ACC112 (cell line): ENCODE measurements at regions not wholly inside any gene's neighbourhood (a gene's known extent, or its start where the extent isn't known, plus 50 kb on each side); places are given as distances from the start of the nearest gene placed in this dataset.

ENCODE experiments used
- H2AFZ ChIP-seq: fragments of 200-600 bp; sonication (generic); one replicate; pipeline ENCODE4 v1.6.0; 2017; ENCODE audit warnings: antibody characterized with exemption, low read length; ENCODE audit not compliant: unreplicated experiment
- H3K27ac ChIP-seq: fragments of 200-600 bp; sonication (generic); 2 replicates; pipeline ENCODE4 v1.5.1; 2014; ENCODE audit warnings: low read depth, mild to moderate bottlenecking, antibody characterized with exemption, low read length, moderate library complexity
- H3K27me3 ChIP-seq: fragments of 200-600 bp; sonication (generic); 2 replicates; pipeline ENCODE4 v1.6.1; 2014; ENCODE audit warnings: mild to moderate bottlenecking, antibody characterized with exemption, low read length, moderate library complexity, mixed read lengths; ENCODE audit not compliant: insufficient read depth
- H3K36me3 ChIP-seq: fragments of 200-600 bp; sonication (generic); 2 replicates; pipeline ENCODE4 v1.6.1; 2016; ENCODE audit warnings: mild to moderate bottlenecking, antibody characterized with exemption, low read length, moderate library complexity, mixed read lengths; ENCODE audit not compliant: insufficient read depth
- H3K4me1 ChIP-seq: fragments of 200-600 bp; sonication (generic); one replicate; pipeline ENCODE4 v1.6.1; 2016; ENCODE audit warnings: low read length, mixed read lengths; ENCODE audit not compliant: insufficient read depth, unreplicated experiment, control insufficient read depth
- H3K4me3 ChIP-seq: fragments of 200-600 bp; sonication (generic); 2 replicates; pipeline ENCODE4 v1.5.1; 2014; ENCODE audit warnings: mild to moderate bottlenecking, low read depth, low read length
- H3K79me2 ChIP-seq: fragments of 200-600 bp; sonication (generic); one replicate; pipeline ENCODE4 v1.6.0; 2016; ENCODE audit warnings: low read length; ENCODE audit not compliant: control insufficient read depth, unreplicated experiment, insufficient read depth

- Histone ChIP-seq H3K79me2 (no peaks in the 10 kb centered on the region), H2AFZ (no peak overlapping the region), H3K4me1 (no peaks in the 10 kb centered on the region), H3K27me3 (no peaks in the 10 kb centered on the region), H3K27ac (no peak overlapping the region), H3K36me3 (no peaks in the 10 kb centered on the region), H3K4me3 (no peak overlapping the region)
Measured at GRCh38 chr20:21862956-21863355, 157.5 kb downstream of the PAX1 start.

- no peaks in the 10 kb centered on the region for H3K36me3 ChIP-seq
- H3K4me3 ChIP-seq, result no peak overlapping the region
- H3K27ac ChIP-seq, result no peak overlapping the region
- no peaks in the 10 kb centered on the region for H3K4me1 ChIP-seq
- H3K27me3 ChIP-seq, result no peaks in the 10 kb centered on the region
- H2AFZ ChIP-seq, result no peak overlapping the region
- H3K79me2 ChIP-seq, result no peaks in the 10 kb centered on the region
Measured at GRCh38 chr20:21862259-21862946, 156.9 kb downstream of the PAX1 start.

- no peak overlapping the region for H3K4me3 ChIP-seq
- no peak overlapping the region for H3K27ac ChIP-seq
- no peaks in the 10 kb centered on the region; the same call in 1 of the 2 replicates for H3K36me3 ChIP-seq
- H2AFZ ChIP-seq, result no peak overlapping the region
- no peaks in the 10 kb centered on the region for H3K4me1 ChIP-seq
- no peaks in the 10 kb centered on the region for H3K79me2 ChIP-seq
- no peaks in the 10 kb centered on the region for H3K27me3 ChIP-seq
Measured at GRCh38 chr20:21840991-21841390, 135.5 kb downstream of the PAX1 start.

- Histone ChIP-seq H3K36me3 (no peaks in the 10 kb centered on the region), H3K27me3 (no peaks in the 10 kb centered on the region), H3K4me3 (no peak overlapping the region), H3K27ac (no peak overlapping the region), H3K79me2 (no peaks in the 10 kb centered on the region), H2AFZ (no peak overlapping the region), H3K4me1 (no peaks in the 10 kb centered on the region)
Measured at GRCh38 chr20:21839982-21840381, 134.5 kb downstream of the PAX1 start.

- Histone ChIP-seq H3K79me2 (no peaks in the 10 kb centered on the region), H3K36me3 (no peaks in the 10 kb centered on the region), H3K27ac (no peak overlapping the region), H3K4me1 (no peaks in the 10 kb centered on the region), H3K27me3 (no peaks in the 10 kb centered on the region), H3K4me3 (no peak overlapping the region), H2AFZ (no peak overlapping the region)
Measured at GRCh38 chr20:21836346-21836745, 130.9 kb downstream of the PAX1 start.

GRCh38 chr20:21835042-21835441, 129.6 kb downstream of the PAX1 start:
- no peaks in the 10 kb centered on the region for H3K4me1 ChIP-seq
- H3K79me2 ChIP-seq, result no peaks in the 10 kb centered on the region
- H3K27ac ChIP-seq, result no peak overlapping the region
- H3K4me3 ChIP-seq, result no peak overlapping the region
- H3K27me3 ChIP-seq, result no peaks in the 10 kb centered on the region
- no peak overlapping the region for H2AFZ ChIP-seq
- no peaks in the 10 kb centered on the region for H3K36me3 ChIP-seq

GRCh38 chr20:21832442-21833385, 127.2 kb downstream of the PAX1 start:
- H3K79me2 ChIP-seq, result no peaks in the 10 kb centered on the region
- no peaks in the 10 kb centered on the region for H3K27me3 ChIP-seq
- H3K27ac ChIP-seq, result no peak overlapping the region
- no peak overlapping the region for H2AFZ ChIP-seq
- H3K36me3 ChIP-seq, result no peaks in the 10 kb centered on the region
- H3K4me3 ChIP-seq, result no peak overlapping the region
- no peaks in the 10 kb centered on the region for H3K4me1 ChIP-seq

- Histone ChIP-seq H3K4me1 (no peaks in the 10 kb centered on the region), H3K27me3 (no peaks in the 10 kb centered on the region), H3K4me3 (no peak overlapping the region), H3K27ac (no peak overlapping the region), H3K36me3 (no peaks in the 10 kb centered on the region), H3K79me2 (no peaks in the 10 kb centered on the region), H2AFZ (no peak overlapping the region)
Measured at GRCh38 chr20:21826976-21827375, 121.5 kb downstream of the PAX1 start.

GRCh38 chr20:21821358-21821757, 115.9 kb downstream of the PAX1 start:
- Histone ChIP-seq H3K79me2 (no peaks in the 10 kb centered on the region), H2AFZ (no peak overlapping the region), H3K27ac (no peak overlapping the region), H3K4me1 (no peaks in the 10 kb centered on the region), H3K27me3 (no peaks in the 10 kb centered on the region), H3K4me3 (no peak overlapping the region), H3K36me3 (no peaks in the 10 kb centered on the region)

- H2AFZ ChIP-seq, result no peak overlapping the region
- no peaks in the 10 kb centered on the region for H3K27me3 ChIP-seq
Measured at GRCh38 chr20:21820688-21821087, 115.2 kb downstream of the PAX1 start.

GRCh38 chr20:21820045-21820444, 114.6 kb downstream of the PAX1 start:
- H3K27me3 ChIP-seq, result no peaks in the 10 kb centered on the region
- no peak overlapping the region for H2AFZ ChIP-seq
- H3K79me2 ChIP-seq, result no peaks in the 10 kb centered on the region
- no peak overlapping the region for H3K4me3 ChIP-seq
- H3K27ac ChIP-seq, result no peak overlapping the region
- no peaks in the 10 kb centered on the region for H3K36me3 ChIP-seq
- no peaks in the 10 kb centered on the region for H3K4me1 ChIP-seq

More at GRCh38 chr20:21820688-21821087, 115.2 kb downstream of the PAX1 start:
- Histone ChIP-seq H3K4me3 (no peak overlapping the region), H3K36me3 (no peaks in the 10 kb centered on the region), H3K79me2 (no peaks in the 10 kb centered on the region), H3K27ac (no peak overlapping the region), H3K4me1 (no peaks in the 10 kb centered on the region)
